SK-N-SH (cell line): ENCODE measurements at regions not wholly inside any gene's neighbourhood (a gene's known extent, or its start where the extent isn't known, plus 50 kb on each side); places are given as distances from the start of the nearest gene placed in this dataset.

ENCODE experiments used
- CTCF ChIA-PET: fragments of 300-600, 350-600 bp; formaldehyde crosslinking; extraction: SDS; loops from one replicate; lab custom pipeline; 2021; lab: Yijun Ruan, JAX
- POLR2A ChIA-PET: fragments of 350-600 bp; sonication (Branson Sonifier 250); formaldehyde crosslinking; extraction: SDS; loops from one replicate; lab custom pipeline; 2020; ENCODE audit warnings: antibody characterized with exemption, inconsistent platforms; lab: Yijun Ruan, JAX
- DNase-seq: peaks from one replicate; pipeline ENCODE4 v3.0.0; 2012
- H2AFZ ChIP-seq: fragments of 200-600 bp; sonication (generic); 2 replicates; pipeline ENCODE4 v1.8.1; 2016; ENCODE audit warnings: antibody characterized with exemption, mild to moderate bottlenecking, low read depth
- H3F3A ChIP-seq: fragments of 200-600 bp; sonication (generic); replicated peaks from 2 replicates; pipeline ENCODE3; 2016; ENCODE audit warnings: antibody characterized with exemption, mild to moderate bottlenecking; ENCODE audit not compliant: insufficient read depth
- H3K27ac ChIP-seq, 2 experiments: fragments of 200-500 bp in 1 of 2; fragments of 200-600 bp in 1 of 2; sonication (Bioruptor generic) in 1 of 2; sonication (generic), shearing (Covaris generic) in 1 of 2; 2 replicates each; pipeline versions ENCODE4 v1.5.1 to v1.6.1; 2014 to 2016; ENCODE audit warnings: low read depth in 2 of 2, inconsistent platforms in 1 of 2, low read length in 1 of 2, mild to moderate bottlenecking in 1 of 2, mixed read lengths in 1 of 2
- H3K27me3 ChIP-seq: fragments of 200-600 bp; sonication (generic), shearing (Covaris generic); 2 replicates; pipeline ENCODE4 v1.6.1; 2016; ENCODE audit warnings: mixed run types; ENCODE audit not compliant: insufficient read depth
- H3K36me3 ChIP-seq, 2 experiments: fragments of 200-500 bp in 1 of 2; fragments of 200-600 bp in 1 of 2; sonication (Bioruptor generic) in 1 of 2; sonication (generic) in 1 of 2; replicated peaks in 1 of 2; 2 replicates each; pipeline versions ENCODE3 to v1.5.1; 2014 to 2016; ENCODE audit warnings: low read length in 1 of 2, mild to moderate bottlenecking in 1 of 2; ENCODE audit not compliant: insufficient read depth in 2 of 2, control insufficient read depth in 1 of 2
- H3K4me1 ChIP-seq, 2 experiments: fragments of 200-500 bp in 1 of 2; fragments of 200-600 bp in 1 of 2; sonication (Bioruptor generic) in 1 of 2; sonication (generic), shearing (Covaris generic) in 1 of 2; 2 replicates each; pipeline versions ENCODE4 v1.5.1 to v1.6.1; 2014 to 2016; ENCODE audit warnings: low read depth in 1 of 2, low read length in 1 of 2, mixed run types in 1 of 2; ENCODE audit not compliant: insufficient read depth in 2 of 2, control insufficient read depth in 1 of 2
- H3K4me2 ChIP-seq: fragments of 200-600 bp; sonication (generic), shearing (Covaris generic); 2 replicates; pipeline ENCODE4 v1.6.1; 2017; ENCODE audit warnings: mixed run types
- H3K4me3 ChIP-seq, 2 experiments: fragments of 200-500 bp in 1 of 2; fragments of 200-600 bp in 1 of 2; sonication (Bioruptor generic) in 1 of 2; sonication (generic), shearing (Covaris generic) in 1 of 2; 2 replicates each; pipeline versions ENCODE4 v1.5.1 to v1.8.1; 2014 to 2016; ENCODE audit warnings: low read depth in 2 of 2, inconsistent platforms in 1 of 2, low read length in 1 of 2, mild to moderate bottlenecking in 1 of 2, mixed read lengths in 1 of 2, moderate library complexity in 1 of 2
- H3K79me2 ChIP-seq: fragments of 200-600 bp; sonication (generic); 2 replicates; pipeline ENCODE4 v1.8.1; 2017; ENCODE audit warnings: mild to moderate bottlenecking; ENCODE audit not compliant: insufficient read depth
- H3K9ac ChIP-seq: fragments of 200-600 bp; sonication (generic); 2 replicates; pipeline ENCODE4 v1.6.1; 2017; ENCODE audit warnings: mixed run types
- H3K9me2 ChIP-seq: fragments of 200-600 bp; sonication (generic); 2 replicates; pipeline ENCODE4 v1.6.1; 2017; ENCODE audit warnings: mixed run types
- H3K9me3 ChIP-seq: fragments of 200-600 bp; sonication (generic); 2 replicates; pipeline ENCODE4 v1.6.1; 2017; ENCODE audit warnings: mixed run types, mild to moderate bottlenecking, moderate library complexity
- H4K20me1 ChIP-seq: fragments of 200-600 bp; sonication (generic); 2 replicates; pipeline ENCODE4 v1.6.1; 2017; ENCODE audit warnings: mild to moderate bottlenecking, mixed run types; ENCODE audit not compliant: insufficient read depth
- CHD2 ChIP-seq: fragments of 150-350 bp; IDR thresholded peaks from 2 replicates; pipeline ENCODE4 v1.6.1; 2018; ENCODE audit warnings: low read length; ENCODE audit not compliant: partially characterized antibody
- ELF1 ChIP-seq: IDR thresholded peaks from 2 replicates; pipeline ENCODE4 v1.4.0; 2012
- EP300 ChIP-seq, 2 experiments: IDR thresholded peaks; 2 replicates each; pipeline versions ENCODE4 v1.4.0 to v1.6.1; 2012; ENCODE audit warnings: borderline replicate concordance in 1 of 2, low read depth in 1 of 2, low read length in 1 of 2
- FOSL2 ChIP-seq: IDR thresholded peaks from 2 replicates; pipeline ENCODE4 v1.4.0; 2012; ENCODE audit warnings: low read depth, mild to moderate bottlenecking, moderate library complexity, borderline replicate concordance
- FOXM1 ChIP-seq: IDR thresholded peaks from 2 replicates; pipeline ENCODE4 v1.4.0; 2012; ENCODE audit warnings: low read depth, mild to moderate bottlenecking
- GABPA ChIP-seq: IDR thresholded peaks from 2 replicates; pipeline ENCODE4 v1.4.0; 2012; ENCODE audit warnings: low read depth, mild to moderate bottlenecking
- NFIC ChIP-seq: IDR thresholded peaks from 2 replicates; pipeline ENCODE4 v1.4.0; 2012; ENCODE audit warnings: borderline replicate concordance
- RAD21 ChIP-seq: IDR thresholded peaks from 2 replicates; pipeline ENCODE4 v1.6.1; 2012; ENCODE audit warnings: mild to moderate bottlenecking, low read length
- RCOR1 ChIP-seq: fragments of 150-350 bp; IDR thresholded peaks from 2 replicates; pipeline ENCODE4 v1.6.1; 2017; ENCODE audit warnings: antibody characterized with exemption, low read length
- SMC3 ChIP-seq: IDR thresholded peaks from 2 replicates; pipeline ENCODE4 v1.6.1; 2012; ENCODE audit warnings: low read depth, low read length, improper control_type of control experiment
- TEAD4 ChIP-seq: IDR thresholded peaks from 2 replicates; pipeline ENCODE4 v1.4.0; 2012; ENCODE audit warnings: mild to moderate bottlenecking, borderline replicate concordance; ENCODE audit not compliant: insufficient read depth
- YY1 ChIP-seq: IDR thresholded peaks from 2 replicates; pipeline ENCODE4 v1.4.0; 2012; ENCODE audit warnings: low read depth, mild to moderate bottlenecking
- WGBS: methylation state at CpG from one replicate; pipeline ENCODE4 v1.1.6; 2017; ENCODE audit warnings: low lambda C conversion rate; 5-methylcytosine and 5-hydroxymethylcytosine counted together
- TF ChIP-seq, protein P1 (sequence below): IDR thresholded peaks from 2 replicates; pipeline ENCODE4 v1.6.1; 2012; ENCODE audit warnings: mild to moderate bottlenecking, low read depth, low read length, moderate library complexity
- TF ChIP-seq, protein P2 (sequence below): fragments of 150-350 bp; IDR thresholded peaks from 2 replicates; pipeline ENCODE4 v1.6.1; 2016; ENCODE audit warnings: mild to moderate bottlenecking, low read depth, low read length
- TF ChIP-seq, protein P3 (sequence below): IDR thresholded peaks from 2 replicates; pipeline ENCODE4 v1.4.0; 2012; ENCODE audit warnings: low read depth, borderline replicate concordance
- TF ChIP-seq, protein P4 (sequence below): fragments of 150-350 bp; IDR thresholded peaks from 2 replicates; pipeline ENCODE4 v1.6.1; 2017; ENCODE audit warnings: antibody characterized with exemption, low read length, low read depth, borderline replicate concordance
- TF ChIP-seq, protein P5 (sequence below): IDR thresholded peaks from 2 replicates; pipeline ENCODE4; 2012
- TF ChIP-seq, protein P6 (sequence below): IDR thresholded peaks from 2 replicates; pipeline ENCODE4 v1.4.0; 2012; ENCODE audit warnings: low read depth, borderline replicate concordance

DNA sequence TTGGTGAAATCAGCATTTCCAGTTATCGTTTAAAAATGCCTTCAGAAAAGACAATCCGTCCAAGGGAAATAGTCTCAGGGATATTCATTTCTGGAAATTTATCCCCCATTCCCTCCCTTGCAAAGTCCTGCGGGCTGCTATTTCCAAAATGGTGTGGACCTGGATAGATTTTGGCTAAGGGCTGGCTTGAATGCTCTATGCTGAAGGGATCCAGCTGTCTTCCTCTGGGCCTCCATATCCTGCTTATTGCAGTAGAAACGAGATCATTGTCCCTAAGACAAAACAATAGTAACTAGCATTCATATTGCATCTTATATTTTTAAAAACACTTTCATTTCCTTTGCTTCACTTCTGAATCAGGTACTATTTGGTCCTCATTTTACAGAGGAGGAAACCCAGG lies 129.9 kb downstream of the ANKRD60 start:
- ChIA-PET POLR2A (no interaction called here), CTCF (interaction anchor here (8.3 kb wide), 1 partner anchor 11 kb away, joined by 52 read pairs; no protein-coding TSS in a partner anchor)
- Histone ChIP-seq H3K79me2 (no peaks in the 10 kb centered on the region), H3K36me3 (no peaks in the 10 kb centered on the region), H2AFZ (no peak overlapping the region), H4K20me1 (no peaks in the 10 kb centered on the region), H3K9me3 (no peaks in the 10 kb centered on the region), H3K4me2 (no peak overlapping the region), H3K27ac (no peak overlapping the region), H3K9ac (no peak overlapping the region), H3K27me3 (no peaks in the 10 kb centered on the region), H3K4me3 (no peak overlapping the region), H3K4me1 (peaks cover 0 to 8% of the 10 kb centered on the region in 2 experiments; a peak in 1 of 4 replicates), H3K9me2 (no peaks in the 10 kb centered on the region), H3F3A (no peaks in the 10 kb centered on the region)
- WGBS: 77% methylated on average over 4 of the region's 4 CpGs
- no peak for DNase-seq
- no peak for TF ChIP-seq FOSL2
- TF ChIP-seq ELF1: no peak
- TF ChIP-seq, protein P1, sequence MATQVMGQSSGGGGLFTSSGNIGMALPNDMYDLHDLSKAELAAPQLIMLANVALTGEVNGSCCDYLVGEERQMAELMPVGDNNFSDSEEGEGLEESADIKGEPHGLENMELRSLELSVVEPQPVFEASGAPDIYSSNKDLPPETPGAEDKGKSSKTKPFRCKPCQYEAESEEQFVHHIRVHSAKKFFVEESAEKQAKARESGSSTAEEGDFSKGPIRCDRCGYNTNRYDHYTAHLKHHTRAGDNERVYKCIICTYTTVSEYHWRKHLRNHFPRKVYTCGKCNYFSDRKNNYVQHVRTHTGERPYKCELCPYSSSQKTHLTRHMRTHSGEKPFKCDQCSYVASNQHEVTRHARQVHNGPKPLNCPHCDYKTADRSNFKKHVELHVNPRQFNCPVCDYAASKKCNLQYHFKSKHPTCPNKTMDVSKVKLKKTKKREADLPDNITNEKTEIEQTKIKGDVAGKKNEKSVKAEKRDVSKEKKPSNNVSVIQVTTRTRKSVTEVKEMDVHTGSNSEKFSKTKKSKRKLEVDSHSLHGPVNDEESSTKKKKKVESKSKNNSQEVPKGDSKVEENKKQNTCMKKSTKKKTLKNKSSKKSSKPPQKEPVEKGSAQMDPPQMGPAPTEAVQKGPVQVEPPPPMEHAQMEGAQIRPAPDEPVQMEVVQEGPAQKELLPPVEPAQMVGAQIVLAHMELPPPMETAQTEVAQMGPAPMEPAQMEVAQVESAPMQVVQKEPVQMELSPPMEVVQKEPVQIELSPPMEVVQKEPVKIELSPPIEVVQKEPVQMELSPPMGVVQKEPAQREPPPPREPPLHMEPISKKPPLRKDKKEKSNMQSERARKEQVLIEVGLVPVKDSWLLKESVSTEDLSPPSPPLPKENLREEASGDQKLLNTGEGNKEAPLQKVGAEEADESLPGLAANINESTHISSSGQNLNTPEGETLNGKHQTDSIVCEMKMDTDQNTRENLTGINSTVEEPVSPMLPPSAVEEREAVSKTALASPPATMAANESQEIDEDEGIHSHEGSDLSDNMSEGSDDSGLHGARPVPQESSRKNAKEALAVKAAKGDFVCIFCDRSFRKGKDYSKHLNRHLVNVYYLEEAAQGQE: no peak
- TF ChIP-seq, protein P2, sequence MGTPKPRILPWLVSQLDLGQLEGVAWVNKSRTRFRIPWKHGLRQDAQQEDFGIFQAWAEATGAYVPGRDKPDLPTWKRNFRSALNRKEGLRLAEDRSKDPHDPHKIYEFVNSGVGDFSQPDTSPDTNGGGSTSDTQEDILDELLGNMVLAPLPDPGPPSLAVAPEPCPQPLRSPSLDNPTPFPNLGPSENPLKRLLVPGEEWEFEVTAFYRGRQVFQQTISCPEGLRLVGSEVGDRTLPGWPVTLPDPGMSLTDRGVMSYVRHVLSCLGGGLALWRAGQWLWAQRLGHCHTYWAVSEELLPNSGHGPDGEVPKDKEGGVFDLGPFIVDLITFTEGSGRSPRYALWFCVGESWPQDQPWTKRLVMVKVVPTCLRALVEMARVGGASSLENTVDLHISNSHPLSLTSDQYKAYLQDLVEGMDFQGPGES: no peak
- TF ChIP-seq, protein P3, sequence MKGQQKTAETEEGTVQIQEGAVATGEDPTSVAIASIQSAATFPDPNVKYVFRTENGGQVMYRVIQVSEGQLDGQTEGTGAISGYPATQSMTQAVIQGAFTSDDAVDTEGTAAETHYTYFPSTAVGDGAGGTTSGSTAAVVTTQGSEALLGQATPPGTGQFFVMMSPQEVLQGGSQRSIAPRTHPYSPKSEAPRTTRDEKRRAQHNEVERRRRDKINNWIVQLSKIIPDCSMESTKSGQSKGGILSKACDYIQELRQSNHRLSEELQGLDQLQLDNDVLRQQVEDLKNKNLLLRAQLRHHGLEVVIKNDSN: no peak
- TF ChIP-seq TEAD4: no peak
- TF ChIP-seq RCOR1: no peak
- TF ChIP-seq SMC3: no peak
- no peak for TF ChIP-seq NFIC
- TF ChIP-seq GABPA: no peak
- TF ChIP-seq, protein P4, sequence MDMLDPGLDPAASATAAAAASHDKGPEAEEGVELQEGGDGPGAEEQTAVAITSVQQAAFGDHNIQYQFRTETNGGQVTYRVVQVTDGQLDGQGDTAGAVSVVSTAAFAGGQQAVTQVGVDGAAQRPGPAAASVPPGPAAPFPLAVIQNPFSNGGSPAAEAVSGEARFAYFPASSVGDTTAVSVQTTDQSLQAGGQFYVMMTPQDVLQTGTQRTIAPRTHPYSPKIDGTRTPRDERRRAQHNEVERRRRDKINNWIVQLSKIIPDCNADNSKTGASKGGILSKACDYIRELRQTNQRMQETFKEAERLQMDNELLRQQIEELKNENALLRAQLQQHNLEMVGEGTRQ: no peak
- TF ChIP-seq CHD2: no peak
- TF ChIP-seq, protein P5, sequence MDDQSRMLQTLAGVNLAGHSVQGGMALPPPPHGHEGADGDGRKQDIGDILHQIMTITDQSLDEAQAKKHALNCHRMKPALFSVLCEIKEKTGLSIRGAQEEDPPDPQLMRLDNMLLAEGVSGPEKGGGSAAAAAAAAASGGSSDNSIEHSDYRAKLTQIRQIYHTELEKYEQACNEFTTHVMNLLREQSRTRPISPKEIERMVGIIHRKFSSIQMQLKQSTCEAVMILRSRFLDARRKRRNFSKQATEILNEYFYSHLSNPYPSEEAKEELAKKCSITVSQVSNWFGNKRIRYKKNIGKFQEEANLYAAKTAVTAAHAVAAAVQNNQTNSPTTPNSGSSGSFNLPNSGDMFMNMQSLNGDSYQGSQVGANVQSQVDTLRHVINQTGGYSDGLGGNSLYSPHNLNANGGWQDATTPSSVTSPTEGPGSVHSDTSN: no peak
- TF ChIP-seq YY1: no peak
- TF ChIP-seq, protein P6, sequence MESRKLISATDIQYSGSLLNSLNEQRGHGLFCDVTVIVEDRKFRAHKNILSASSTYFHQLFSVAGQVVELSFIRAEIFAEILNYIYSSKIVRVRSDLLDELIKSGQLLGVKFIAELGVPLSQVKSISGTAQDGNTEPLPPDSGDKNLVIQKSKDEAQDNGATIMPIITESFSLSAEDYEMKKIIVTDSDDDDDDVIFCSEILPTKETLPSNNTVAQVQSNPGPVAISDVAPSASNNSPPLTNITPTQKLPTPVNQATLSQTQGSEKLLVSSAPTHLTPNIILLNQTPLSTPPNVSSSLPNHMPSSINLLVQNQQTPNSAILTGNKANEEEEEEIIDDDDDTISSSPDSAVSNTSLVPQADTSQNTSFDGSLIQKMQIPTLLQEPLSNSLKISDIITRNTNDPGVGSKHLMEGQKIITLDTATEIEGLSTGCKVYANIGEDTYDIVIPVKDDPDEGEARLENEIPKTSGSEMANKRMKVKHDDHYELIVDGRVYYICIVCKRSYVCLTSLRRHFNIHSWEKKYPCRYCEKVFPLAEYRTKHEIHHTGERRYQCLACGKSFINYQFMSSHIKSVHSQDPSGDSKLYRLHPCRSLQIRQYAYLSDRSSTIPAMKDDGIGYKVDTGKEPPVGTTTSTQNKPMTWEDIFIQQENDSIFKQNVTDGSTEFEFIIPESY: no peak
- no peak for TF ChIP-seq FOXM1
- TF ChIP-seq RAD21: no peak
- no peak for TF ChIP-seq EP300 (IDR thresholded peaks at IDR 0.05; ENCODE audit: borderline replicate concordance in 1 of 2, low read depth in 1 of 2, low read length in 1 of 2)
- TF ChIP-seq, all 33 proteins: peak for 0
